Tibial nerve (tissue), 3 donors: ENCODE measurements at regions not wholly inside any gene's neighbourhood (a gene's known extent, or its start where the extent isn't known, plus 50 kb on each side); places are given as distances from the start of the nearest gene placed in this dataset.

Source experiments
- POLR2A ChIP-seq, 2 donors: fragments of 450-650 bp; IDR thresholded peaks; one replicate each; pipeline ENCODE4 v1.6.1; 2017; ENCODE audit warnings: antibody characterized with exemption in 2 of 2, mild to moderate bottlenecking in 2 of 2, moderate library complexity in 2 of 2
- TF ChIP-seq, protein P1 (sequence below), 5 experiments: fragments of 200-600 bp in 3 of 5; fragments of 450-650 bp in 2 of 5; sonication (generic) in 3 of 5; IDR thresholded peaks; one replicate each; pipeline ENCODE4 v1.5.1; 2016 to 2019; ENCODE audit warnings: antibody characterized with exemption in 5 of 5, mild to moderate bottlenecking in 3 of 5, moderate library complexity in 2 of 5

DNA sequence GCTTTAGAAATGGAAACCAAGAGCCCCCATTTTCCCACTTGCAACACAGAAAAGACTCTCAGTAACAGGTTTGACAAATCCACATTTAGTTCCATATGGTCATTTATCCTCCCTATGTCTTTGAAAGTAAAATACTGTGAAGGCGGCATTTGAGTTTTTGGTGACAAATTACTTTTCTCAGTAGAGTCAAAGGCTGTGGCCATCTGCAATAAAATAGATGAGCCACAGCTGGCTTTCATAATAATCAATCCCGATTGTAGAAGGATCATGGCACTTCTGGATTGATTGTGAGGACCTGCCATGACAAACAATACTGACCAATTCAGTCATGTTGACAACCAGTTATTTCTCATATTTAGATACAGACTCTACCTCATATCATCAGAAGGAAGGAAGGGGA lies 512.0 kb upstream of the ADGRL2 start:
- TF ChIP-seq, protein P1, sequence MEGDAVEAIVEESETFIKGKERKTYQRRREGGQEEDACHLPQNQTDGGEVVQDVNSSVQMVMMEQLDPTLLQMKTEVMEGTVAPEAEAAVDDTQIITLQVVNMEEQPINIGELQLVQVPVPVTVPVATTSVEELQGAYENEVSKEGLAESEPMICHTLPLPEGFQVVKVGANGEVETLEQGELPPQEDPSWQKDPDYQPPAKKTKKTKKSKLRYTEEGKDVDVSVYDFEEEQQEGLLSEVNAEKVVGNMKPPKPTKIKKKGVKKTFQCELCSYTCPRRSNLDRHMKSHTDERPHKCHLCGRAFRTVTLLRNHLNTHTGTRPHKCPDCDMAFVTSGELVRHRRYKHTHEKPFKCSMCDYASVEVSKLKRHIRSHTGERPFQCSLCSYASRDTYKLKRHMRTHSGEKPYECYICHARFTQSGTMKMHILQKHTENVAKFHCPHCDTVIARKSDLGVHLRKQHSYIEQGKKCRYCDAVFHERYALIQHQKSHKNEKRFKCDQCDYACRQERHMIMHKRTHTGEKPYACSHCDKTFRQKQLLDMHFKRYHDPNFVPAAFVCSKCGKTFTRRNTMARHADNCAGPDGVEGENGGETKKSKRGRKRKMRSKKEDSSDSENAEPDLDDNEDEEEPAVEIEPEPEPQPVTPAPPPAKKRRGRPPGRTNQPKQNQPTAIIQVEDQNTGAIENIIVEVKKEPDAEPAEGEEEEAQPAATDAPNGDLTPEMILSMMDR (IDR thresholded peaks at IDR 0.05): no peak
- TF ChIP-seq POLR2A (IDR thresholded peaks at IDR 0.05): no peak
